DOHH2 (cell line): ENCODE measurements at regions not wholly inside any gene's neighbourhood (a gene's known extent, or its start where the extent isn't known, plus 50 kb on each side); places are given as distances from the start of the nearest gene placed in this dataset.

ENCODE experiments used
- EZH2phosphoT487 ChIP-seq: fragments of 200-600 bp; sonication (generic); IDR thresholded peaks from 2 replicates; pipeline ENCODE4 v1.6.1; 2017; ENCODE audit warnings: borderline replicate concordance, mild to moderate bottlenecking, antibody characterized with exemption, low read length, moderate library complexity, mixed read lengths
- TF ChIP-seq, protein P1 (sequence below): fragments of 200-600 bp; sonication (generic); IDR thresholded peaks from one replicate; pipeline ENCODE4 v1.5.1; 2014; ENCODE audit warnings: antibody characterized with exemption, mild to moderate bottlenecking, low read depth, low read length; ENCODE audit not compliant: poor library complexity, severe bottlenecking

DNA sequence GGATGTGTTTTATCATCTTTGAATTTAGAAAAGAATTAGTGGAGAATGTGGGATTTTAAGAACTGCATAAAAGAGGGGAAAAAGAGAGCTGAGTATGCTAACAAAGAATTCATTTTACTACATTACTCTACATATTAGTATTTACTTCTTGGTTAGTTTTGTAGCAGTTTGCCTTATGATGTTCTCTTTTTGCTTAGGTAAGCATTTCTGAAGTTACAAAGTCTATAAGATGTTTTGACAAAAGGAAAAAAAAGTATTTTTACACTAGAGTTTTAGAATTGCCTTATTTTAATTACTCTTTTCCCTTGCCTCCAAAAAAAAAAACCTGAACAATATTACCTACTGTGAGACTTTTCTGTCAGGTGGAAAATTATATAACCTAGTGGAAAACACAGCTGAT lies 739.5 kb upstream of the SLC39A10 start:
- TF ChIP-seq, protein P1, sequence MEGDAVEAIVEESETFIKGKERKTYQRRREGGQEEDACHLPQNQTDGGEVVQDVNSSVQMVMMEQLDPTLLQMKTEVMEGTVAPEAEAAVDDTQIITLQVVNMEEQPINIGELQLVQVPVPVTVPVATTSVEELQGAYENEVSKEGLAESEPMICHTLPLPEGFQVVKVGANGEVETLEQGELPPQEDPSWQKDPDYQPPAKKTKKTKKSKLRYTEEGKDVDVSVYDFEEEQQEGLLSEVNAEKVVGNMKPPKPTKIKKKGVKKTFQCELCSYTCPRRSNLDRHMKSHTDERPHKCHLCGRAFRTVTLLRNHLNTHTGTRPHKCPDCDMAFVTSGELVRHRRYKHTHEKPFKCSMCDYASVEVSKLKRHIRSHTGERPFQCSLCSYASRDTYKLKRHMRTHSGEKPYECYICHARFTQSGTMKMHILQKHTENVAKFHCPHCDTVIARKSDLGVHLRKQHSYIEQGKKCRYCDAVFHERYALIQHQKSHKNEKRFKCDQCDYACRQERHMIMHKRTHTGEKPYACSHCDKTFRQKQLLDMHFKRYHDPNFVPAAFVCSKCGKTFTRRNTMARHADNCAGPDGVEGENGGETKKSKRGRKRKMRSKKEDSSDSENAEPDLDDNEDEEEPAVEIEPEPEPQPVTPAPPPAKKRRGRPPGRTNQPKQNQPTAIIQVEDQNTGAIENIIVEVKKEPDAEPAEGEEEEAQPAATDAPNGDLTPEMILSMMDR: no peak
- no peak for TF ChIP-seq EZH2phosphoT487
